ENCODE measurements at regions not wholly inside any gene's neighbourhood (a gene's known extent, or its start where the extent isn't known, plus 50 kb on each side); places are given as distances from the start of the nearest gene placed in this dataset.

DNA sequence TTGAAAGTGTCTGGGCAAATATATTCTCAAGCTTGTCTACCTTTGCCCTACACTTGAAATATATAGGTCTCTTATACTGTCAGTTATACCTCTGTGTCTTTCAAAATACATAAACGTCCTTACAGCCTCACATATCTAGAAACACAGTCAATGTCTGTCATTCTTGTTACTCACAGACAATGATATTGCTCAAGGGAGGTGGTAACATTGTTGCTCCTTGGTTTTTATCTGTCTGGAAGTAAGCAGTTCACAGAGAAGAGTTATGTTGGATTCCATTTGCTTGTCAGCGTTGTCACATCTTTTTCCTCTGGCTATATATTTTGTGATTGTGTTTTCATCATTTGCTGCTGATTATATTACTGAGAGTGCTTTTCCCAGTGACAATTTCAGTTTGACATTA lies 1528.9 kb downstream of the PCDH7 start:
- CTCF ChIA-PET, result no interaction called here
- H3K4me1 Mint-ChIP-seq (ENCODE audit: low read depth, unreplicated experiment), result no peaks in the 10 kb centered on the region
- H3K9me3 Mint-ChIP-seq (ENCODE audit: low read depth, unreplicated experiment), result peaks cover 13% of the 10 kb centered on the region
- no peaks in the 10 kb centered on the region for H3K27me3 Mint-ChIP-seq (ENCODE audit: unreplicated experiment)
- no TSS peak for BruUV-seq (replicated peaks)
- intact Hi-C loops (cut with micrococcal nuclease; ENCODE audit: unreplicated experiment), result no loop called here
- H3K27ac Mint-ChIP-seq (ENCODE audit: unreplicated experiment), result no peak overlapping the region
- TF ChIP-seq, protein P1, sequence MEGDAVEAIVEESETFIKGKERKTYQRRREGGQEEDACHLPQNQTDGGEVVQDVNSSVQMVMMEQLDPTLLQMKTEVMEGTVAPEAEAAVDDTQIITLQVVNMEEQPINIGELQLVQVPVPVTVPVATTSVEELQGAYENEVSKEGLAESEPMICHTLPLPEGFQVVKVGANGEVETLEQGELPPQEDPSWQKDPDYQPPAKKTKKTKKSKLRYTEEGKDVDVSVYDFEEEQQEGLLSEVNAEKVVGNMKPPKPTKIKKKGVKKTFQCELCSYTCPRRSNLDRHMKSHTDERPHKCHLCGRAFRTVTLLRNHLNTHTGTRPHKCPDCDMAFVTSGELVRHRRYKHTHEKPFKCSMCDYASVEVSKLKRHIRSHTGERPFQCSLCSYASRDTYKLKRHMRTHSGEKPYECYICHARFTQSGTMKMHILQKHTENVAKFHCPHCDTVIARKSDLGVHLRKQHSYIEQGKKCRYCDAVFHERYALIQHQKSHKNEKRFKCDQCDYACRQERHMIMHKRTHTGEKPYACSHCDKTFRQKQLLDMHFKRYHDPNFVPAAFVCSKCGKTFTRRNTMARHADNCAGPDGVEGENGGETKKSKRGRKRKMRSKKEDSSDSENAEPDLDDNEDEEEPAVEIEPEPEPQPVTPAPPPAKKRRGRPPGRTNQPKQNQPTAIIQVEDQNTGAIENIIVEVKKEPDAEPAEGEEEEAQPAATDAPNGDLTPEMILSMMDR (IDR thresholded peaks at IDR 0.05; ENCODE audit: unreplicated experiment), result no peak
- no peaks in the 10 kb centered on the region for H3K36me3 Mint-ChIP-seq (ENCODE audit: insufficient read depth, unreplicated experiment)
- no peak overlapping the region for H3K4me3 Mint-ChIP-seq (ENCODE audit: low read depth, unreplicated experiment)
- DNase-seq, result no peak

DNA sequence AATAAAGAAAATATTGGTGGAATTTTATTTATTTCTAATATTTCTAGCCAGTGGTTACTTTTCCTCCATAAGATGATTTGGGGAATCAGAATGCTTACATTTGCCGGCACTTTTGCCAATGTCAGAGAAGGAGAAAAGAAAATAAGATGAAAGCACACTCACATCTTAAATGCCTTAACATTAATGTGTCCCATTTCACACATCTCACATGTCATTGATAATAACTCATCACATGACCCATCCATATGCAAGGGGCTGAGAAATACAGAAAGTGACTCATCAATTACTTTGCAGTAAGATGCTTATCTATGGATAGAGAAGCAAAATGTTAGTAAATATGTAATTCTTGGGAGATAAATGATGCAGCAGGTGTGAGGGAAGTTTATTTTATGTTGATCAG lies 1531.0 kb downstream of the PCDH7 start:
- no TSS peak for BruUV-seq (replicated peaks)
- no peak for DNase-seq
- H3K4me3 Mint-ChIP-seq (ENCODE audit: low read depth, unreplicated experiment), result no peak overlapping the region
- H3K4me1 Mint-ChIP-seq (ENCODE audit: low read depth, unreplicated experiment), result no peaks in the 10 kb centered on the region
- H3K36me3 Mint-ChIP-seq (ENCODE audit: insufficient read depth, unreplicated experiment), result no peaks in the 10 kb centered on the region
- CTCF ChIA-PET, result no interaction called here
- TF ChIP-seq, protein P1 (IDR thresholded peaks at IDR 0.05; ENCODE audit: unreplicated experiment), result no peak
- no peaks in the 10 kb centered on the region for H3K27me3 Mint-ChIP-seq (ENCODE audit: unreplicated experiment)
- no peak overlapping the region for H3K27ac Mint-ChIP-seq (ENCODE audit: unreplicated experiment)
- intact Hi-C loops (cut with micrococcal nuclease; ENCODE audit: unreplicated experiment), result no loop called here
- peaks cover 13% of the 10 kb centered on the region for H3K9me3 Mint-ChIP-seq (ENCODE audit: low read depth, unreplicated experiment)

DNA sequence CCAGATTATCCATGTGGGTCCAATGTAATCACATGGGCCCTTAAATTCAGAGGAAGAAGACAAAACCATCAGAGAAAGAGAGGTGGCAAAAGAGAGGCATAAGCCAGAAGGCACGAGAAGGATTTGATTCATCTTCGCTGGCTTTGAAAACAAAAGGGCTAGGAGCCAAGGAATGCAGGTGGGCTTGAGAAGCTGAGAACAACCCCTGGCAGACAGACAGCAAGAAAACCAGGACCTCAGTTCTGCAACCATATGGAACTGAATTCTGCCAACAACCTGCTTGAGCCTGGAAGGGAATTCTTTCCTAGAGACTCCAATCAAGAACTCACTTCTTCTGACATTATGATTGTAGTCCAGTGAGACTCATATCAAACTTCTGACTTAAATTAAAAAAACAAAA lies 1531.8 kb downstream of the PCDH7 start:
- Mint-ChIP-seq H3K9me3 (ENCODE audit: low read depth, unreplicated experiment) (peaks cover 13% of the 10 kb centered on the region), H3K4me1 (ENCODE audit: low read depth, unreplicated experiment) (no peaks in the 10 kb centered on the region), H3K27ac (ENCODE audit: unreplicated experiment) (no peak overlapping the region), H3K36me3 (ENCODE audit: insufficient read depth, unreplicated experiment) (no peaks in the 10 kb centered on the region), H3K4me3 (ENCODE audit: low read depth, unreplicated experiment) (no peak overlapping the region), H3K27me3 (ENCODE audit: unreplicated experiment) (no peaks in the 10 kb centered on the region)
- no peak for DNase-seq
- TF ChIP-seq, protein P1 (IDR thresholded peaks at IDR 0.05; ENCODE audit: unreplicated experiment), result no peak
- no TSS peak for BruUV-seq (replicated peaks)
- CTCF ChIA-PET, result no interaction called here
- intact Hi-C loops (cut with micrococcal nuclease; ENCODE audit: unreplicated experiment), result no loop called here

DNA sequence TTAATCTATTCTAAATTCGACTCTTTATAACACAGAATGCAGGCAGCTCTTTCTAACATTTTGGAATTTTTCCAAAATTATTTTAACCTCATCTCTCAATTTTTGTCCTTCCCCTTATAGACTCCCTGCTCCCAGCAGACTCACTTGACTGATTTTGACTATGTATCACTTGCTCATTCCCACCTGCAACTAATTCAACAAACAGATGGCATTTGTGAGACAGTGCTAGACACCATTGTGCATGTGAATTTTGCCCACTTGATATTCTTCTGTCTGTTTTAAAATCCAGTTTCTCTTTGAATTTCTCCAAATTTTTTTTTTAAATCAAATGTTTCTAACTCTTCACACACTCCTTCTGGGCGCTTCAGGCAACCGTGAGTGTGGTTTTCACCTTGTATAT lies 1534.0 kb downstream of the PCDH7 start:
- CTCF ChIA-PET, result no interaction called here
- Mint-ChIP-seq H3K4me1 (ENCODE audit: low read depth, unreplicated experiment) (no peaks in the 10 kb centered on the region), H3K4me3 (ENCODE audit: low read depth, unreplicated experiment) (no peak overlapping the region), H3K27ac (ENCODE audit: unreplicated experiment) (no peak overlapping the region), H3K9me3 (ENCODE audit: low read depth, unreplicated experiment) (peaks cover 18% of the 10 kb centered on the region), H3K36me3 (ENCODE audit: insufficient read depth, unreplicated experiment) (no peaks in the 10 kb centered on the region), H3K27me3 (ENCODE audit: unreplicated experiment) (no peaks in the 10 kb centered on the region)
- TF ChIP-seq, protein P1 (IDR thresholded peaks at IDR 0.05; ENCODE audit: unreplicated experiment), result no peak
- no TSS peak for BruUV-seq (replicated peaks)
- intact Hi-C loops (cut with micrococcal nuclease; ENCODE audit: unreplicated experiment), result no loop called here
- DNase-seq, result no peak

DNA sequence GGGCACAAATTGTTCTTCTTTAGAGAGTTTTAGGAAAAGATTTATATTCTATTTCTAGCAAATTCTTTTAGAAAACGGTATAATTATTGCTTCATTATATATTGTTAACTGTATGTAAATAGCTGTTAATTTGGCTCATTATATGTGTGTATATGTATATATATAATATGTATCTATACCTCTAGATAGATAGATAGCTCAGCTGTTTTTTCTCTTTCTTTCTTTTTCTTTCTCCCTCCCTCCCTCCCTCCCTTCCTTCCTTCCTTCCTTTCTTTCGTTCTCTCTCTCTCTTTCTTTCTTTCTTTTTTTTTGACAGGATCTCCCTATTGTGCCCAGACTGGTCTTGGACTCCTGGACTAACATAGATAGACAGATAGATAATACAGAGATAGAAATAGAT lies 1538.8 kb downstream of the PCDH7 start:
- no peaks in the 10 kb centered on the region for H3K4me1 Mint-ChIP-seq (ENCODE audit: low read depth, unreplicated experiment)
- intact Hi-C loops (cut with micrococcal nuclease; ENCODE audit: unreplicated experiment), result no loop called here
- no TSS peak for BruUV-seq (replicated peaks)
- CTCF ChIA-PET, result no interaction called here
- no peak for DNase-seq
- no peak overlapping the region for H3K4me3 Mint-ChIP-seq (ENCODE audit: low read depth, unreplicated experiment)
- H3K9me3 Mint-ChIP-seq (ENCODE audit: low read depth, unreplicated experiment), result peaks cover 13% of the 10 kb centered on the region
- TF ChIP-seq, protein P1 (IDR thresholded peaks at IDR 0.05; ENCODE audit: unreplicated experiment), result no peak
- no peaks in the 10 kb centered on the region for H3K27me3 Mint-ChIP-seq (ENCODE audit: unreplicated experiment)
- no peak overlapping the region for H3K27ac Mint-ChIP-seq (ENCODE audit: unreplicated experiment)
- H3K36me3 Mint-ChIP-seq (ENCODE audit: insufficient read depth, unreplicated experiment), result no peaks in the 10 kb centered on the region

Data from Calu3 (cell line).